Activated T-helper 9 cell treated with anti-CD3 and anti-CD28 coated beads, Interleukin-2, amount 50 U/mL, for 16 hours (primary cell): ENCODE measurements at regions not wholly inside any gene's neighbourhood (a gene's known extent, or its start where the extent isn't known, plus 50 kb on each side); places are given as distances from the start of the nearest gene placed in this dataset.

Experiments used
- DNase-seq: peaks from one replicate; pipeline ENCODE4 v3.0.0-alpha.2; 2020; ENCODE audit warnings: low read depth

GRCh38 chr6:105849746-105850145, 236.4 kb upstream of the PRDM1 start:
- DNase-seq: no peak

- no peak for DNase-seq
Observed at GRCh38 chr6:105847433-105847832, 238.7 kb upstream of the PRDM1 start.

- no peak for DNase-seq
Observed at GRCh38 chr6:105844275-105844883, 241.8 kb upstream of the PRDM1 start.

GRCh38 chr6:105839266-105839665, 246.9 kb upstream of the PRDM1 start:
- DNase-seq: no peak

GRCh38 chr6:105838171-105838570, 248.0 kb upstream of the PRDM1 start:
- no peak for DNase-seq

- DNase-seq: no peak
Observed at GRCh38 chr6:105836889-105837288, 249.2 kb upstream of the PRDM1 start.

GRCh38 chr6:105836379-105836778, 249.8 kb upstream of the PRDM1 start:
- DNase-seq: no peak

GRCh38 chr6:105835373-105835772, 250.8 kb upstream of the PRDM1 start:
- no peak for DNase-seq

GRCh38 chr6:105833959-105834947, 251.9 kb upstream of the PRDM1 start:
- DNase-seq: no peak

- DNase-seq: no peak
Observed at GRCh38 chr6:105832313-105832761, 253.8 kb upstream of the PRDM1 start.

- DNase-seq: no peak
Observed at GRCh38 chr6:105831311-105832097, 254.6 kb upstream of the PRDM1 start.

- no peak for DNase-seq
Observed at GRCh38 chr6:105825210-105825609, 260.9 kb upstream of the PRDM1 start.

GRCh38 chr6:105824732-105825131, 261.4 kb upstream of the PRDM1 start:
- DNase-seq: no peak

GRCh38 chr6:105821777-105822176, 264.4 kb upstream of the PRDM1 start:
- no peak for DNase-seq

GRCh38 chr6:105821027-105821426, 265.1 kb upstream of the PRDM1 start:
- no peak for DNase-seq

- DNase-seq: no peak
Observed at GRCh38 chr6:105819745-105820144, 266.4 kb upstream of the PRDM1 start.

- DNase-seq: no peak
Observed at GRCh38 chr6:105818505-105818904, 267.6 kb upstream of the PRDM1 start.

- DNase-seq: no peak
Observed at GRCh38 chr6:105817961-105818360, 268.2 kb upstream of the PRDM1 start.

- DNase-seq: no peak
Observed at GRCh38 chr6:105817370-105817769, 268.8 kb upstream of the PRDM1 start.

- DNase-seq: no peak
Observed at GRCh38 chr6:105816847-105817246, 269.3 kb upstream of the PRDM1 start.

GRCh38 chr6:105815661-105816555, 270.2 kb upstream of the PRDM1 start:
- DNase-seq: no peak
